ENCODE measurements at regions not wholly inside any gene's neighbourhood (a gene's known extent, or its start where the extent isn't known, plus 50 kb on each side); places are given as distances from the start of the nearest gene placed in this dataset.
A peak's percentile ranks its signal among the peaks of the same experiment; 100 is the strongest.

DNA sequence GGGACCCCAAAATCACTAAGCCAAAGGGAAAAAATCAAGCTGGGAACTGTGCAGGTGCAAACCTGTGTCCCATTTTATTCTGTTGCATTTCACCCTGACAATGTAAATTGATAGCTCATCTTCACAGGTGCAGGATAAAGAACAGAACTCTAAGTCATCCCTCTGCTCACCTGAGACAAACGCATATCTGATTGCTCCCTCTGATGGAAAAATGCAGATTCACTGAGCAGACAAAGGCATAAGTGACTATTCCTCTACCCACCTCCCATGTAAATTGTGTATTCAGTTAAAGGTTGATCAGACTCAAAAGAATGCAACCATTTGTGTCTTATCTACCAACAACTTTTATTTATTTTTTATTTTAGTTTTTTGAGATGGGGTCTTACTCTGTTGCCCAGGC lies 644.2 kb downstream of the PTPRU start:
- in situ Hi-C loops (cut with HindIII; ENCODE audit: low sequenced_read_pairs): no loop called here
- no peak for DNase-seq (ENCODE audit: low spot score)

DNA sequence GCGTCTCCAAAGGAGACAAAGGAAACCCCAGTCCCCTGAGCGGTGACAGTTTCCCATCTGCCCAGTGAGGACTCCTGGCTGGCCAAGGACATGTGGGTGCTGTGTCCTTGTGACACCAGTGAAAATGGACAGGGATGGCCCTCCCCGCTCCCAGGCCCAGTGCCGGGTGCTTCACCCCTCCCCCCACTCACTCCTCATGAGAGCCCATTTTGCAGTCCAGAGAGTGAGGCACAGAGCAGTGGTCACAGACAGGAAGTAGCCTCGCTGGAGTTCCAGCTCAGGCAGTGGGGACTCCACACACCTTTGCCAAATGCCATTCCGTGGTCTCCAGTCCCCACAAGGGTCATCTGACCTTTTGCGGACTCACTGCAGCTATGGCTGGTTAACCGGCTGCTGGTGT lies 642.9 kb downstream of the PTPRU start:
- in situ Hi-C loops (cut with HindIII; ENCODE audit: low sequenced_read_pairs): no loop called here
- no peak for DNase-seq (ENCODE audit: low spot score)

DNA sequence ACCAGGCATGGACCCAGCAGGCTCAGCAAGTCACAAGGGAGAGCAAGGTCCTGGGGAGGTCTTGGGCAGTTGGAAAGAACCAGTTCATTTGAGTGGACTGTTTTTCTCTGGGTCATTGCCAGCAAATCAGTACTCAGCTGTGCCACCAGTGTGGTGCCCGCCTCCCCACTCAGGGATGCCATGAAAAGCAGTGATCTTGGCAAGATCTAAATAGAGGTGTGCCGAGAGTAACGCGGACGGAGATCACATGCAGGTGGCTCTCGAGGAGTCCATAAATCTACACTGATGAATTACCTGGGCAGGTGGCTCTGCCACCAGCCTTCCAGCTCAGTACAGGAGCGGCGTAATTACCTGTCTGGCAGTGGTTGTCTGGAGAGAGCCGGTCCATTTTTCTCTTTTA lies 642.2 kb downstream of the PTPRU start:
- in situ Hi-C loops (cut with HindIII; ENCODE audit: low sequenced_read_pairs): no loop called here
- DNase-seq (ENCODE audit: low spot score): no peak

DNA sequence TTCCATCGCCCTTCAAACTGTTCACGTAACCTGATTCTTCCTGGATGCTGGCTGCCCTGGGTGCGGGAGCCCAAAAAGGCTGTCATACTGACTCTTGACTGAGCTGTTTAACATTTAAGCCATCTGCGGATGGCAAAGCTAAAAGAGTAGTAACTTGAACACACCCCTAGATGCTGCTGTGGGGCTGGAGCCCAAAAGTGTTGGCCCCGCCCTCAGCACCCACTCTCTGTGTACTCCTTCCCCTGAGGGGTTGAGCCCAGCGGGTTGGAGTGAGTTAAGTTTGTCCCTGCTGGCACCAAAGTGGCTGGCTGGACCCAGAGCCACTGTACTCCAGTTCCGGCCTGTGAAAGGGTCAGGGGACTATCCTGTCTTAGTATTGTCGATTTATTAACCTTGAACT lies 640.6 kb downstream of the PTPRU start:
- in situ Hi-C loops (cut with HindIII; ENCODE audit: low sequenced_read_pairs): no loop called here
- no peak for DNase-seq (ENCODE audit: low spot score)

GRCh38 chr1:29876441-29876840 lies 640.1 kb downstream of the PTPRU start:
- in situ Hi-C loops (cut with HindIII; ENCODE audit: low sequenced_read_pairs): no loop called here
- DNase-seq (ENCODE audit: low spot score): no peak

DNA sequence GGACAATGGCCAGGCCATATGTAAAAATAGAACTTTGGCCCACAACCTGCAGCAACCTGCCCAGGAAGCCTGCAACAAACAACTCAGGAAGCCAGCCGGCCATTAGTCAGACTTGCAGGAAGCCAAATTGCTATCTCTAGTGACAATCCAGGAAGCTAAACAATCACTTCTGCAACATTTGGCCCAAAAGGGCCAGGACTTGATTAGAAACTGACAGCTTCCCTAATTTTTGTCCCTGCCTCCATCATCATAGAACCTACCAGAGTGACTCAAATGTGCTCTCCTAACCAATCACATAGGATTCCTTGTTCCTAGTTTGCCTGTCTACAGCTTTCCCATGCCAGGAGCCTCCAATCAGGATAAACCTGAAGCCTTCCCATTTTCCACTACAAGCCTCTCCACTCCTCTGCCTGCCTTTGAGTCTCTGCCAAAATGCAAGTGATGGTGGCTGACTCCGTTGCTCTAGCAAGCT lies 639.3 kb downstream of the PTPRU start:
- in situ Hi-C loops (cut with HindIII; ENCODE audit: low sequenced_read_pairs): no loop called here
- peak; percentile 54 for DNase-seq (ENCODE audit: low spot score)

- DNase-seq (ENCODE audit: low spot score): no peak
- in situ Hi-C loops (cut with HindIII; ENCODE audit: low sequenced_read_pairs): no loop called here
Observed at GRCh38 chr1:29870621-29871020, 634.3 kb downstream of the PTPRU start.

- no peak for DNase-seq (ENCODE audit: low spot score)
- in situ Hi-C loops (cut with HindIII; ENCODE audit: low sequenced_read_pairs): no loop called here
Observed at GRCh38 chr1:29869802-29870201, 633.5 kb downstream of the PTPRU start.

DNA sequence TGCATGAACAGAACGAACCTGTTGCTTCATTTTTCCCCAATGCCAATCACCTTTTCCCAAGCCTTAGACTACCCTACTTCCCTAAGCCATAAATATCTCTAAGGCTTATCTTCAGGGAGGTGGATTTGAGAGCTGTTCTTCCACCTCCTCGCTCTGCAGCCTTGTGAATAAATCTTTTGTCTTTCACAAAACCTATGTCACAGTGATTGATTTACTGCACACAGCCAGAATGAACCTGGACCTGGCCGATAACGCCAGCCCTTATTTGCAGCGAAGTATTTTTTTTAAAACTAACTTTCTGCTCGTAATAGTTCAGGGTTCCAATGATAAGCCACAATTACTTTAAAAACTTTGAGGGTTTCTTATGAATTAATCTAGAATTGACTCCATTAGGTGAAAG lies 632.6 kb downstream of the PTPRU start:
- DNase-seq (ENCODE audit: low spot score): no peak
- in situ Hi-C loops (cut with HindIII; ENCODE audit: low sequenced_read_pairs): no loop called here

- in situ Hi-C loops (cut with HindIII; ENCODE audit: low sequenced_read_pairs): no loop called here
- DNase-seq (ENCODE audit: low spot score): no peak
Observed at GRCh38 chr1:29868096-29868495, 631.8 kb downstream of the PTPRU start.

- no peak for DNase-seq (ENCODE audit: low spot score)
- in situ Hi-C loops (cut with HindIII; ENCODE audit: low sequenced_read_pairs): no loop called here
Observed at GRCh38 chr1:29865051-29865450, 628.7 kb downstream of the PTPRU start.

DNA sequence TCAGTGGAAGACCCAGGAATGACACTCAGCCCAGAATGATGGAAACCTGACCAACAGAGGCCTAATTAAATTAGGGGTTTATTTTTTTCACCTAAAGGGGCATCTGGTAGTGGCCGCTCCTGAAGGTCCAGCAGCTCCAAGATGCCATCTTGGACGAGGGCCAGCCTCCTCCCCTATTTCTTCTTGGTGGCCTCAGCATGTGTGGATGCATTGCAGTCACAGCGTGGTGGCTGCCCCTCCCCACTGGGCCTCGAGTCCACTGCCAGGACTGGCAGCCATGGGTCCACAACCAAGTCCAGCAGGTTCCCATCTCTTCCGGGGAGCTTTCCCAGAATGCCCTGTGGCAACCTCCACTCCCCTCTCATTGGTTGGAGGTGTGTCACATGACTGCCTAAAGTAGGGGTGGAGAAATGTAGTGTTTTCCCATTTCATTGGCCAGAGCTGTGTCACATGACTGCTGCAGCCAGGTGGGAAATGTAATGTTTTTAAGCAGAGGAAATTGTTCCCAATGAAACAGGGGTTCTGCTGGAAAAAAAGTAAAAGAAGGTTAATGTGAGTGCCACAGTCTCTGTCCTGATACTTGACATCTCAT lies 628.2 kb downstream of the PTPRU start:
- in situ Hi-C loops (cut with HindIII; ENCODE audit: low sequenced_read_pairs): no loop called here
- no peak for DNase-seq (ENCODE audit: low spot score)

- in situ Hi-C loops (cut with HindIII; ENCODE audit: low sequenced_read_pairs): no loop called here
- no peak for DNase-seq (ENCODE audit: low spot score)
Observed at GRCh38 chr1:29861922-29862321, 625.6 kb downstream of the PTPRU start.

- in situ Hi-C loops (cut with HindIII; ENCODE audit: low sequenced_read_pairs): no loop called here
- DNase-seq (ENCODE audit: low spot score): no peak
Observed at GRCh38 chr1:29861446-29861845, 625.1 kb downstream of the PTPRU start.

GRCh38 chr1:29860681-29861080 lies 624.4 kb downstream of the PTPRU start:
- in situ Hi-C loops (cut with HindIII; ENCODE audit: low sequenced_read_pairs): no loop called here
- DNase-seq (ENCODE audit: low spot score): no peak

- DNase-seq (ENCODE audit: low spot score): no peak
- in situ Hi-C loops (cut with HindIII; ENCODE audit: low sequenced_read_pairs): no loop called here
Observed at GRCh38 chr1:29860056-29860455, 623.7 kb downstream of the PTPRU start.

GRCh38 chr1:29859126-29859525 lies 622.8 kb downstream of the PTPRU start:
- no peak for DNase-seq (ENCODE audit: low spot score)
- in situ Hi-C loops (cut with HindIII; ENCODE audit: low sequenced_read_pairs): no loop called here

- in situ Hi-C loops (cut with HindIII; ENCODE audit: low sequenced_read_pairs): no loop called here
- DNase-seq (ENCODE audit: low spot score): no peak
Observed at GRCh38 chr1:29858646-29859045, 622.3 kb downstream of the PTPRU start.

DNA sequence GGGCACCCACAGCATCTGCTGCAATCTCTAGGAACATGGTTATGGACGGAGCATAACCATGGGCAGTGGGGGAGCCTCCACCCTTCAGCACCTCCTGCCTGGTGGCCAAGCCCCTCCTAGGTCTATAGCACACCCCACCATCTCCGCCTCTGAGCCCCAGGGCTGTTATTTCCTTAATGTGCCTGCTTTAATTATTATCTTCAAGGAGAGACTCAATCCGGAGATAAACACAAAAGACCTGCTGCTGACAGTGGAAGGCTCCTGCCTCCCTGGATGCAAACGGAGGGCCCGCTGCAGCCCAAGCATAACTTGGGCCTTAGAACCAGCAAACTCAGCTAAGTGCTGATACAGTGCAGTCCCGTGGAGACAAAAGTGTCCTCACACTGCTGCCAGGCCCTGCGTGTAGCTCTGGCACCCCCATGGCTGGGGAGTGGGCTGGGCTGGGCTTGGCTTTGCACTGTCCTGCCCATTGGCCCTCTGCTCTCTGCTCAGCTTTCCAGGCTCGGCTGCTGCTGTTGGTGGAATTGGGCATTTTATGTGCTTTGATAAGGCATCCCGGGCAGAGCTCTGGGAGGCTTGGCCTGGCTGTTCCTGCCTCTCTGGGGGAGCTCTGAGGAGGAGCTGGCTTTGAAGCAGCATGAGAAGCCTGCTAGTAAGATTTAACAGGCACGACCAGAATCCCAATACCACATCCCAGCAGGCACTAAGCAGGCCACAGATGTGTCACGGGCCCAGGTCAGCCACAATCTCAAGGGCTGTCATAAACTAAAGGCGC lies 620.2 kb downstream of the PTPRU start:
- in situ Hi-C loops (cut with HindIII; ENCODE audit: low sequenced_read_pairs): no loop called here
- no peak for DNase-seq (ENCODE audit: low spot score)

DNA sequence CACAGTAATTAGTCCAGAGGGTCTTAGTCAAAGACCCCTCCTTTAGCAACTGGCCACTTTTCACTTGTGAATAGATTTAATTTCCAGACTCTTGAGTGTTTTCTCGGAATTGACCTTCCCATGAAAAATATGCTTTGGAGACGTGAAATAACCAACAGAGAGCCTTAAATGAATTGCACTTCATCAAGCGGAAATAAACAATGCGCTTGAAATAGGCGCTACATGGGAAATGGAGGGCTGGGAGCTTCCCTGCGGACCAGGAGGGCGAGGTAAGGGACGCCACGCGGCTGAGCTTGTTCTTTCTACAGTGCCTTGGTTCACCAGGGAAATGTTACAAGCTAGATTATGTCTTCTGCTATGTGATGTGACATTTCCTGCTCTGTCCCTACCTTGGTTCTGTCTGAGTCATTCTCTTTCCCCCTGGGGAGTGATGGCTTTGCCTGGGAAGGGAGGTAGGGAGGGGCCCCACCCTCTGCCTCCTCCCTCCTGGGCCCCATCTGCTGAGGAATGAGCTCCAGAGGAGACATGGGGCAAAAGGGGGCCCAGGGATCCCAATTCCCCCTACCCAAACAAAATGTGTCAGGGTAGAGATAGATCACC lies 619.3 kb downstream of the PTPRU start:
- in situ Hi-C loops (cut with HindIII; ENCODE audit: low sequenced_read_pairs): no loop called here
- DNase-seq (ENCODE audit: low spot score): no peak
